ENCODE measurements at regions not wholly inside any gene's neighbourhood (a gene's known extent, or its start where the extent isn't known, plus 50 kb on each side); places are given as distances from the start of the nearest gene placed in this dataset.

GRCh38 chr21:35533893-35534292 is 484.8 kb upstream of the RUNX1 start:
- H3K27ac Mint-ChIP-seq (ENCODE audit: unreplicated experiment), result no peak overlapping the region

GRCh38 chr21:35530766-35531165 is 481.7 kb upstream of the RUNX1 start:
- Mint-ChIP-seq H3K36me3 (ENCODE audit: unreplicated experiment) (peaks cover 9% of the 10 kb centered on the region), H3K27me3 (ENCODE audit: unreplicated experiment) (no peaks in the 10 kb centered on the region), H3K4me1 (ENCODE audit: low read depth, unreplicated experiment) (no peaks in the 10 kb centered on the region), H3K27ac (ENCODE audit: unreplicated experiment) (no peak overlapping the region), H3K4me3 (ENCODE audit: unreplicated experiment) (no peak overlapping the region), H3K9me3 (ENCODE audit: unreplicated experiment) (no peaks in the 10 kb centered on the region)
- DNase-seq, result no peak
- no peak for TF ChIP-seq CTCF (IDR thresholded peaks at IDR 0.05; ENCODE audit: partially characterized antibody, unreplicated experiment)

More at GRCh38 chr21:35533893-35534292, 484.8 kb upstream of the RUNX1 start:
- Mint-ChIP-seq H3K36me3 (ENCODE audit: unreplicated experiment) (peaks cover 9% of the 10 kb centered on the region), H3K27me3 (ENCODE audit: unreplicated experiment) (no peaks in the 10 kb centered on the region), H3K4me3 (ENCODE audit: unreplicated experiment) (no peak overlapping the region), H3K9me3 (ENCODE audit: unreplicated experiment) (no peaks in the 10 kb centered on the region), H3K4me1 (ENCODE audit: low read depth, unreplicated experiment) (no peaks in the 10 kb centered on the region)
- no peak for TF ChIP-seq CTCF (IDR thresholded peaks at IDR 0.05; ENCODE audit: partially characterized antibody, unreplicated experiment)
- DNase-seq, result no peak

GRCh38 chr21:35529171-35529863 is 480.2 kb upstream of the RUNX1 start:
- no peak overlapping the region for H3K4me3 Mint-ChIP-seq (ENCODE audit: unreplicated experiment)
- H3K4me1 Mint-ChIP-seq (ENCODE audit: low read depth, unreplicated experiment), result no peaks in the 10 kb centered on the region
- H3K36me3 Mint-ChIP-seq (ENCODE audit: unreplicated experiment), result peaks cover 9% of the 10 kb centered on the region
- no peak for DNase-seq
- no peaks in the 10 kb centered on the region for H3K9me3 Mint-ChIP-seq (ENCODE audit: unreplicated experiment)
- H3K27me3 Mint-ChIP-seq (ENCODE audit: unreplicated experiment), result no peaks in the 10 kb centered on the region
- TF ChIP-seq CTCF (IDR thresholded peaks at IDR 0.05; ENCODE audit: partially characterized antibody, unreplicated experiment), result no peak
- no peak overlapping the region for H3K27ac Mint-ChIP-seq (ENCODE audit: unreplicated experiment)

GRCh38 chr21:35528116-35529042 is 479.3 kb upstream of the RUNX1 start:
- no peak overlapping the region for H3K27ac Mint-ChIP-seq (ENCODE audit: unreplicated experiment)
- no peaks in the 10 kb centered on the region for H3K27me3 Mint-ChIP-seq (ENCODE audit: unreplicated experiment)
- TF ChIP-seq CTCF (IDR thresholded peaks at IDR 0.05; ENCODE audit: partially characterized antibody, unreplicated experiment), result no peak
- H3K4me3 Mint-ChIP-seq (ENCODE audit: unreplicated experiment), result no peak overlapping the region
- H3K9me3 Mint-ChIP-seq (ENCODE audit: unreplicated experiment), result no peaks in the 10 kb centered on the region
- H3K36me3 Mint-ChIP-seq (ENCODE audit: unreplicated experiment), result peaks cover under 1% of the 10 kb centered on the region
- no peak for DNase-seq
- H3K4me1 Mint-ChIP-seq (ENCODE audit: low read depth, unreplicated experiment), result no peaks in the 10 kb centered on the region

- no peaks in the 10 kb centered on the region for H3K9me3 Mint-ChIP-seq (ENCODE audit: unreplicated experiment)
- no peak overlapping the region for H3K27ac Mint-ChIP-seq (ENCODE audit: unreplicated experiment)
- TF ChIP-seq CTCF (IDR thresholded peaks at IDR 0.05; ENCODE audit: partially characterized antibody, unreplicated experiment), result no peak
- H3K4me3 Mint-ChIP-seq (ENCODE audit: unreplicated experiment), result no peak overlapping the region
- no peaks in the 10 kb centered on the region for H3K27me3 Mint-ChIP-seq (ENCODE audit: unreplicated experiment)
- no peak for DNase-seq
- no peaks in the 10 kb centered on the region for H3K4me1 Mint-ChIP-seq (ENCODE audit: low read depth, unreplicated experiment)
- no peaks in the 10 kb centered on the region for H3K36me3 Mint-ChIP-seq (ENCODE audit: unreplicated experiment)
These were observed 478.3 kb upstream of the RUNX1 start for GRCh38 chr21:35527358-35527757.
